ENCODE measurements at regions not wholly inside any gene's neighbourhood (a gene's known extent, or its start where the extent isn't known, plus 50 kb on each side); places are given as distances from the start of the nearest gene placed in this dataset.

DNA sequence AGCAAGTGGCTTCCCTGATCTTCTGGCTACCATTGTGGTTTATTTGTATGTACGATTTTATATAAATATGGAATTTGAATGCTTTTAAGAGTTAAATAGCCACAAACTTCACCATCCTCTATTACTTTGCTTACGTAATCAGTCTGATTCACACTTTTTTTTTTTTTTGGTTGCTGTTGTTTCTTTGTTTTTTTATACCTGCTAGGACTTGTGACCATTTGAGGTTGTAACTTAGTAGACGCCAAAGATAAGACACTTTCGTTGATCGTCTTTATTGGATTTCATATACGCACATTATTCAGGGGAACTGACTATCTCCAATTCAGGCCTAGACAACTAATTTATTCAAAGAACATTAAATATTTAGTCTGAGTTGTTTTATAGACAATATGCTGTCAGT lies 559.0 kb downstream of the CBLN4 start:
- Histone ChIP-seq H2AFZ (ENCODE audit: low read length) (no peak overlapping the region), H3K36me3 (ENCODE audit: control insufficient read depth, insufficient read depth, low read length) (no peaks in the 10 kb centered on the region), H3K4me1 (ENCODE audit: control insufficient read depth, extremely low read depth, insufficient read depth, low read length) (no peaks in the 10 kb centered on the region), H3K9ac (ENCODE audit: insufficient read depth, low read length) (no peak overlapping the region), H3K79me2 (ENCODE audit: control insufficient read depth, insufficient read depth, low read length) (no peaks in the 10 kb centered on the region), H3K27me3 (ENCODE audit: control insufficient read depth, insufficient read depth, low read length) (no peaks in the 10 kb centered on the region), H3K4me3 (replicated peaks in 1 of 4; ENCODE audit: control extremely low read depth in 1 of 4, insufficient read depth in 1 of 4, low read depth in 3 of 4, low read length in 4 of 4) (no peak overlapping the region), H3K9me3 (ENCODE audit: control insufficient read depth, insufficient read depth, low read depth, low read length) (no peaks in the 10 kb centered on the region), H3K27ac (ENCODE audit: insufficient read depth, low read length) (no peak overlapping the region), H3K4me2 (ENCODE audit: extremely low read depth, insufficient read depth, low read length) (no peak overlapping the region), H4K20me1 (ENCODE audit: control insufficient read depth, extremely low read depth, insufficient read depth, low read length) (no peaks in the 10 kb centered on the region)
- DNase-seq (ENCODE audit: low read depth in 2 of 2) = no peak
- TF ChIP-seq, protein P1, sequence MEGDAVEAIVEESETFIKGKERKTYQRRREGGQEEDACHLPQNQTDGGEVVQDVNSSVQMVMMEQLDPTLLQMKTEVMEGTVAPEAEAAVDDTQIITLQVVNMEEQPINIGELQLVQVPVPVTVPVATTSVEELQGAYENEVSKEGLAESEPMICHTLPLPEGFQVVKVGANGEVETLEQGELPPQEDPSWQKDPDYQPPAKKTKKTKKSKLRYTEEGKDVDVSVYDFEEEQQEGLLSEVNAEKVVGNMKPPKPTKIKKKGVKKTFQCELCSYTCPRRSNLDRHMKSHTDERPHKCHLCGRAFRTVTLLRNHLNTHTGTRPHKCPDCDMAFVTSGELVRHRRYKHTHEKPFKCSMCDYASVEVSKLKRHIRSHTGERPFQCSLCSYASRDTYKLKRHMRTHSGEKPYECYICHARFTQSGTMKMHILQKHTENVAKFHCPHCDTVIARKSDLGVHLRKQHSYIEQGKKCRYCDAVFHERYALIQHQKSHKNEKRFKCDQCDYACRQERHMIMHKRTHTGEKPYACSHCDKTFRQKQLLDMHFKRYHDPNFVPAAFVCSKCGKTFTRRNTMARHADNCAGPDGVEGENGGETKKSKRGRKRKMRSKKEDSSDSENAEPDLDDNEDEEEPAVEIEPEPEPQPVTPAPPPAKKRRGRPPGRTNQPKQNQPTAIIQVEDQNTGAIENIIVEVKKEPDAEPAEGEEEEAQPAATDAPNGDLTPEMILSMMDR (conservative IDR thresholded peaks at IDR 0.05 in 1 of 2, IDR thresholded peaks at IDR 0.05 in 1 of 2; ENCODE audit: low read depth in 1 of 2, low read length in 2 of 2) = no peak
- no peak for TF ChIP-seq EZH2 (IDR thresholded peaks at IDR 0.05; ENCODE audit: low read length, missing control alignments)

DNA sequence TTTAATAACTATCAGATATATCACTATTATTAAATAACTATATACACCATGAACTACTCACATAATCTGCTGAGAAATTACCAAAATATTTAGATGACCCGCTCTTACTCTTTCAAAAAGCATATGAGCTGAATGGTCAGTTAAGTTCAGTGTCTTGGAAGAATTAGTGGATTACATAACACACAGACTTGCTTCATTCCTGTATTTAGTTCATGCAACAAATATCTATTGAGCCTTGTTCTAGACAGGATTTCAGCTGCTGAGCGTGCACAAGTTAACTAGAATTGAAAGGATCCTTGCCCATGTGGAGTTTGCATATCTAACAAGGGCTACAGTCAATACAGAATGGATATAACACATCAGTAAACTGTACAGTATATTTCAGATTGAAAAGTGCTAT lies 566.2 kb downstream of the CBLN4 start:
- no peak for DNase-seq (ENCODE audit: low read depth in 2 of 2)
- Histone ChIP-seq H2AFZ (ENCODE audit: low read length) (no peak overlapping the region), H3K9ac (ENCODE audit: insufficient read depth, low read length) (no peak overlapping the region), H3K79me2 (ENCODE audit: control insufficient read depth, insufficient read depth, low read length) (no peaks in the 10 kb centered on the region), H3K4me1 (ENCODE audit: control insufficient read depth, extremely low read depth, insufficient read depth, low read length) (no peaks in the 10 kb centered on the region), H4K20me1 (ENCODE audit: control insufficient read depth, extremely low read depth, insufficient read depth, low read length) (no peaks in the 10 kb centered on the region), H3K27ac (ENCODE audit: insufficient read depth, low read length) (no peak overlapping the region), H3K4me2 (ENCODE audit: extremely low read depth, insufficient read depth, low read length) (no peak overlapping the region), H3K27me3 (ENCODE audit: control insufficient read depth, insufficient read depth, low read length) (no peaks in the 10 kb centered on the region), H3K4me3 (replicated peaks in 1 of 4; ENCODE audit: control extremely low read depth in 1 of 4, insufficient read depth in 1 of 4, low read depth in 3 of 4, low read length in 4 of 4) (no peak overlapping the region), H3K36me3 (ENCODE audit: control insufficient read depth, insufficient read depth, low read length) (no peaks in the 10 kb centered on the region), H3K9me3 (ENCODE audit: control insufficient read depth, insufficient read depth, low read depth, low read length) (no peaks in the 10 kb centered on the region)
- TF ChIP-seq EZH2 (IDR thresholded peaks at IDR 0.05; ENCODE audit: low read length, missing control alignments) = no peak
- TF ChIP-seq, protein P1 (conservative IDR thresholded peaks at IDR 0.05 in 1 of 2, IDR thresholded peaks at IDR 0.05 in 1 of 2; ENCODE audit: low read depth in 1 of 2, low read length in 2 of 2) = no peak

DNA sequence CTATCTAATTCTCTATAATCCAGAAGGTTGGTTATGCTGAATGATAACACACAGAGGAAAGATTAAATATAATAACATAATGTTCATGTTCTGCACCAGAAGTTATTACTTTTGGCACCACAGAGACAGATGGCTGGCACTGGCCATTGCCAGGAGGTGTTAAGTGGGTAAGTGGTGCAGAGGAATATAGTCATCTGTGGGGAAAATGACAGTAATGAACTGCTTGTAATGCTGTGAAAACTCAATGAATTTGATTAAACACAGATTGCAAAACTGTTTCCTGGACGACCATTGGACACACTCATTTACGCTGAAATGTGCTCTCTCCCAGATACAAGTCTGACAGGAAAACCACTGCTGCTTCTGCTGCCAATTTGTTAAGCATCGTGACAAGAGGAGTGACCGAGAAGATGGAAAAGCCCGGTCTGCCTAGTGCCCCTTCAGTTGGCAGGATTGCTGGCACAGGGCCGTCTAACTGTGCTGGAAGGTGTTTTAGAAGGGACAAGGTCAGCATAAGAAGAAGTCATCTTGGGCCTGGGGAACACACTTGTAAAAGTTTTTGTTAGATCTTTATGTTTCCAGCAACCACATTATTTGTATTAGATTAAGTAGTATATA lies 567.4 kb downstream of the CBLN4 start:
- Histone ChIP-seq H3K27ac (ENCODE audit: insufficient read depth, low read length) (no peak overlapping the region), H2AFZ (ENCODE audit: low read length) (no peak overlapping the region), H3K9me3 (ENCODE audit: control insufficient read depth, insufficient read depth, low read depth, low read length) (no peaks in the 10 kb centered on the region), H3K4me2 (ENCODE audit: extremely low read depth, insufficient read depth, low read length) (no peak overlapping the region), H3K4me1 (ENCODE audit: control insufficient read depth, extremely low read depth, insufficient read depth, low read length) (no peaks in the 10 kb centered on the region), H3K27me3 (ENCODE audit: control insufficient read depth, insufficient read depth, low read length) (no peaks in the 10 kb centered on the region), H3K36me3 (ENCODE audit: control insufficient read depth, insufficient read depth, low read length) (no peaks in the 10 kb centered on the region), H3K4me3 (replicated peaks in 1 of 4; ENCODE audit: control extremely low read depth in 1 of 4, insufficient read depth in 1 of 4, low read depth in 3 of 4, low read length in 4 of 4) (no peak overlapping the region), H3K79me2 (ENCODE audit: control insufficient read depth, insufficient read depth, low read length) (no peaks in the 10 kb centered on the region), H3K9ac (ENCODE audit: insufficient read depth, low read length) (no peak overlapping the region), H4K20me1 (ENCODE audit: control insufficient read depth, extremely low read depth, insufficient read depth, low read length) (no peaks in the 10 kb centered on the region)
- no peak for DNase-seq (ENCODE audit: low read depth in 2 of 2)
- TF ChIP-seq, protein P1 (conservative IDR thresholded peaks at IDR 0.05 in 1 of 2, IDR thresholded peaks at IDR 0.05 in 1 of 2; ENCODE audit: low read depth in 1 of 2, low read length in 2 of 2) = no peak
- TF ChIP-seq EZH2 (IDR thresholded peaks at IDR 0.05; ENCODE audit: low read length, missing control alignments) = no peak

Measured in fibroblast of lung (primary cell).